Lower leg skin (tissue), 3 donors: ENCODE measurements at regions not wholly inside any gene's neighbourhood (a gene's known extent, or its start where the extent isn't known, plus 50 kb on each side); places are given as distances from the start of the nearest gene placed in this dataset.

ENCODE experiments used
- POLR2A ChIP-seq, 2 donors: fragments of 450-650 bp; IDR thresholded peaks; one replicate each; pipeline ENCODE4 v1.6.1; 2016 to 2017; ENCODE audit warnings: antibody characterized with exemption in 2 of 2, mild to moderate bottlenecking in 1 of 2, moderate library complexity in 1 of 2
- TF ChIP-seq, protein P1 (sequence below), 3 donors: fragments of 450-650 bp; IDR thresholded peaks; one replicate each; pipeline ENCODE4 v1.5.1; 2016; ENCODE audit warnings: antibody characterized with exemption in 3 of 3, mild to moderate bottlenecking in 3 of 3, moderate library complexity in 2 of 3

DNA sequence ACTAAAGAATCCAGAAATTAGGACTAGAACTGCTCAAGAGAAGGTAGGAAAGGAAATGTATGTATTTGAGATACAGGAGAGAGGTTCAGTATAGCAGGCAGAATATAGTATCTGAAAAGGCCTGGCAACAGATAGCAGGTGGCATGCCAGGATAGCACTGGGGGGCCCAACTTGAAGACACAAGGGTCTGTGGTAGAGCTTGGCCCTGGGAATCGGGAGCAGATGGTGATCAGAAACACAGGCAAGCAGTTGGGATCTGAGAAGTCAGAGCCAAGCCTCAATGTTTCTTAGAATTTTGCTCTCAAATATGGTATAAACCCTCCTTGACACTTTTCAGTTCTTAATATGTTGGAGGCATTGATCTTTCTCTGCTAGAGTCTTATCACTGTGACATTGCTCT lies 499.8 kb upstream of the CD180 start:
- TF ChIP-seq, protein P1, sequence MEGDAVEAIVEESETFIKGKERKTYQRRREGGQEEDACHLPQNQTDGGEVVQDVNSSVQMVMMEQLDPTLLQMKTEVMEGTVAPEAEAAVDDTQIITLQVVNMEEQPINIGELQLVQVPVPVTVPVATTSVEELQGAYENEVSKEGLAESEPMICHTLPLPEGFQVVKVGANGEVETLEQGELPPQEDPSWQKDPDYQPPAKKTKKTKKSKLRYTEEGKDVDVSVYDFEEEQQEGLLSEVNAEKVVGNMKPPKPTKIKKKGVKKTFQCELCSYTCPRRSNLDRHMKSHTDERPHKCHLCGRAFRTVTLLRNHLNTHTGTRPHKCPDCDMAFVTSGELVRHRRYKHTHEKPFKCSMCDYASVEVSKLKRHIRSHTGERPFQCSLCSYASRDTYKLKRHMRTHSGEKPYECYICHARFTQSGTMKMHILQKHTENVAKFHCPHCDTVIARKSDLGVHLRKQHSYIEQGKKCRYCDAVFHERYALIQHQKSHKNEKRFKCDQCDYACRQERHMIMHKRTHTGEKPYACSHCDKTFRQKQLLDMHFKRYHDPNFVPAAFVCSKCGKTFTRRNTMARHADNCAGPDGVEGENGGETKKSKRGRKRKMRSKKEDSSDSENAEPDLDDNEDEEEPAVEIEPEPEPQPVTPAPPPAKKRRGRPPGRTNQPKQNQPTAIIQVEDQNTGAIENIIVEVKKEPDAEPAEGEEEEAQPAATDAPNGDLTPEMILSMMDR (IDR thresholded peaks at IDR 0.05) = no peak
- TF ChIP-seq POLR2A (IDR thresholded peaks at IDR 0.05) = no peak
